ENCODE measurements at regions not wholly inside any gene's neighbourhood (a gene's known extent, or its start where the extent isn't known, plus 50 kb on each side); places are given as distances from the start of the nearest gene placed in this dataset.
A peak's percentile ranks its signal among the peaks of the same experiment; 100 is the strongest.

DNA sequence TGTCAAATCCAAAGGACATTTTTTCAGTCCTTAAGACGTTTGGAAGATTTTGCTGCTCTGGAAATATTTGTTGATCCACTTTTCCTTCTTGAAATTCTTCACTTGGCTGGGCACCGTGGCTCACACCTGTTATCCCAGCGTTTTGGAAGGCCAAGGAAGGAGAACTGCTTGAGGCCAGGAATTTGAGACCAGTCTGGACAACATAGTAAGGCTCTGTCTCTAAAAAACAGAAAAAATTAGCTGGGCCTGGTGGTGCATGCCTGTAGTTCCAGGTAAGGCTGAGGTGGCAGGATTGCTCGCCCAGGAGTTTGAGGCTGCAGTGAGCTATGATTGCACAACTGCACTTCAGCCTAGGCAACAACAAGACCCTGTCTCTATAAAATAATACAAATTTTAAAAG, 173.9 kb upstream of the MITF start:
- H3K27me3 ChIP-seq: no peaks in the 10 kb centered on the region
- no peak overlapping the region for H3K27ac ChIP-seq
- WGBS, 2 donors: 71 to 74% methylated on average over 4 of the region's 4 CpGs
- peaks cover 0 to 14% (median 14%) of the 10 kb centered on the region in 4 donors for H3K4me1 ChIP-seq
- H3K9me3 ChIP-seq: no peaks in the 10 kb centered on the region
- H3K36me3 ChIP-seq: no peaks in the 10 kb centered on the region
- no peak for ATAC-seq (ENCODE audit: low FRiP score in 2 of 2)
- DNase-seq: no peak
- TF ChIP-seq POLR2A (IDR thresholded peaks at IDR 0.05) (no peak), EP300 (IDR thresholded peaks at IDR 0.05) (no peak), POLR2AphosphoS5 (IDR thresholded peaks at IDR 0.05) (no peak)
- TF ChIP-seq, protein P1, sequence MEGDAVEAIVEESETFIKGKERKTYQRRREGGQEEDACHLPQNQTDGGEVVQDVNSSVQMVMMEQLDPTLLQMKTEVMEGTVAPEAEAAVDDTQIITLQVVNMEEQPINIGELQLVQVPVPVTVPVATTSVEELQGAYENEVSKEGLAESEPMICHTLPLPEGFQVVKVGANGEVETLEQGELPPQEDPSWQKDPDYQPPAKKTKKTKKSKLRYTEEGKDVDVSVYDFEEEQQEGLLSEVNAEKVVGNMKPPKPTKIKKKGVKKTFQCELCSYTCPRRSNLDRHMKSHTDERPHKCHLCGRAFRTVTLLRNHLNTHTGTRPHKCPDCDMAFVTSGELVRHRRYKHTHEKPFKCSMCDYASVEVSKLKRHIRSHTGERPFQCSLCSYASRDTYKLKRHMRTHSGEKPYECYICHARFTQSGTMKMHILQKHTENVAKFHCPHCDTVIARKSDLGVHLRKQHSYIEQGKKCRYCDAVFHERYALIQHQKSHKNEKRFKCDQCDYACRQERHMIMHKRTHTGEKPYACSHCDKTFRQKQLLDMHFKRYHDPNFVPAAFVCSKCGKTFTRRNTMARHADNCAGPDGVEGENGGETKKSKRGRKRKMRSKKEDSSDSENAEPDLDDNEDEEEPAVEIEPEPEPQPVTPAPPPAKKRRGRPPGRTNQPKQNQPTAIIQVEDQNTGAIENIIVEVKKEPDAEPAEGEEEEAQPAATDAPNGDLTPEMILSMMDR (IDR thresholded peaks at IDR 0.05): no peak
- H3K4me3 ChIP-seq: no peak overlapping the region

DNA sequence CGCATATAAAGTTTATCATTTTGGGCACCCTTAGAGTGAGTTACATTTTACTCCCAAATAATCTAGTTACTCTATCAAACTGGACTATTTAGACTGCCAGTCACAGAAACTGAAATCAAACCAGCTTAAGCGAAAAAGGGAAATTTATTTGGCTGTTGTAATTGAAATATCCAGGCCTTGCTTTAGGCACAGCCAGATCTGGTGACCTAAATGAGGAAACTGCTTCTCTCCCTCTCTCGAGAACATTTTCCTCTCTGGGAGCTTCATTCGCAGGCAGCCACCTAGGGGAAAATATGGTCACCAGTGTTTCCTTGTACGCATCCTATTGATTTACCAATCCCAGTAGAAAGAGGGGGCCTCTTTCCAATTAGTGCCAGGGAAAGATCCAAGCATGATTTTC, 175.3 kb upstream of the MITF start:
- no peak for TF ChIP-seq POLR2AphosphoS5 (IDR thresholded peaks at IDR 0.05)
- TF ChIP-seq, protein P1 (IDR thresholded peaks at IDR 0.05): peak in 1 of 6 experiments; percentile 8
- H3K27ac ChIP-seq: no peak overlapping the region
- no peak for DNase-seq
- peaks cover 7 to 22% (median 20%) of the 10 kb centered on the region in 4 donors for H3K4me1 ChIP-seq
- no peak overlapping the region for H3K4me3 ChIP-seq
- 76 to 77% methylated on average over 5 of the region's 5 CpGs for WGBS, 2 donors
- ATAC-seq (ENCODE audit: low FRiP score in 2 of 2): no peak
- no peaks in the 10 kb centered on the region for H3K27me3 ChIP-seq
- H3K36me3 ChIP-seq: no peaks in the 10 kb centered on the region
- H3K9me3 ChIP-seq: no peaks in the 10 kb centered on the region

DNA sequence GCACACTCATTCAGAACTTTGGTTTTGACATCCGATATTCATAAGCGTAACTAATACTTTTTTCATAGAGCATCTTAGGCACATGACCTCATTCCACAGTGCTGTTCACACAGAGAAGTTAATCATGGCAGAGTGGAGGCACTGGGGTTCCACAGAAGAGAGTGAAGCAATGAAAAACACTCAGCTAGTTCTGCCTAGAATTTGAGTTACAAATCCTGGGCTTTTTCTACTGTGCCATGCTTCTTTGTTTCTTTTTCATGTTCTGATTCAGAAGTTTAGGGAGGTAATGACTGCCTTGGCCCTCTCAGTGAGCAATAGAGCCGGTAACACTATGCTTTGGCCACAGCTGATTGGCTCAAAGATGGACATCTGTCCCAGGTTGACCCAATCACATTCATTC, 176.1 kb upstream of the MITF start:
- no peaks in the 10 kb centered on the region for H3K36me3 ChIP-seq
- no peaks in the 10 kb centered on the region for H3K9me3 ChIP-seq
- H3K27me3 ChIP-seq: no peaks in the 10 kb centered on the region
- H3K27ac ChIP-seq: no peak overlapping the region
- DNase-seq (no peak), ATAC-seq (ENCODE audit: low FRiP score in 2 of 2) (no peak)
- TF ChIP-seq, protein P1 (IDR thresholded peaks at IDR 0.05): no peak
- TF ChIP-seq POLR2AphosphoS5 (IDR thresholded peaks at IDR 0.05): no peak
- TF ChIP-seq EP300 (IDR thresholded peaks at IDR 0.05): no peak
- no peak for TF ChIP-seq POLR2A (IDR thresholded peaks at IDR 0.05)
- H3K4me3 ChIP-seq: no peak overlapping the region
- 86 to 89% methylated on average over 3 of the region's 3 CpGs for WGBS, 2 donors
- peaks cover 15 to 27% (median 23%) of the 10 kb centered on the region in 4 donors for H3K4me1 ChIP-seq

DNA sequence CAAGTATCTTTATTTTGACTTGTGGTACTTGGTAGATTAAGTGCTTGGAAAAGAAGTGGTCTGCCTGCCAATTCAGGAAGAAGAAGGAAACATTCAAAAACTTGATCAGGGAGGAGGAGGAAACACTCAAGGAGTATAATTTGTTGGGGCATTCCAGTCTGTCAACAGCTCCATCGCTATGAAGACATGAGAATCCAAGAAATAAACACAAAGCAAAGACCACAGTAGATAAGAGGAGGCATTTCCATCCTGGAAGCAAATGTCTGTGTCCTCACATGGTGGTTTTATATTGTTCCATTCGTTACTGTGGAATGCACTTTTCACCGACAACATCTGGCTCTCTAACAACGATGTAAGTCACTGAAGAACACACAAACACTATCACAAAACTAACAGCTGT, 176.1 kb upstream of the FRMD4B start:
- Histone ChIP-seq H3K4me1 (peaks cover 17 to 27% (median 23%) of the 10 kb centered on the region in 4 donors), H3K27ac (no peak overlapping the region), H3K36me3 (no peaks in the 10 kb centered on the region), H3K27me3 (no peaks in the 10 kb centered on the region), H3K9me3 (no peaks in the 10 kb centered on the region), H3K4me3 (no peak overlapping the region)
- ATAC-seq (ENCODE audit: low FRiP score in 2 of 2): peak in 1 of 2 donors; percentile 54
- no peak for DNase-seq
- TF ChIP-seq, protein P1 (IDR thresholded peaks at IDR 0.05): no peak
- TF ChIP-seq EP300 (IDR thresholded peaks at IDR 0.05): no peak
- TF ChIP-seq POLR2AphosphoS5 (IDR thresholded peaks at IDR 0.05): no peak
- TF ChIP-seq POLR2A (IDR thresholded peaks at IDR 0.05): no peak
- WGBS, 2 donors: 20 to 33% methylated on average over 4 of the region's 4 CpGs

DNA sequence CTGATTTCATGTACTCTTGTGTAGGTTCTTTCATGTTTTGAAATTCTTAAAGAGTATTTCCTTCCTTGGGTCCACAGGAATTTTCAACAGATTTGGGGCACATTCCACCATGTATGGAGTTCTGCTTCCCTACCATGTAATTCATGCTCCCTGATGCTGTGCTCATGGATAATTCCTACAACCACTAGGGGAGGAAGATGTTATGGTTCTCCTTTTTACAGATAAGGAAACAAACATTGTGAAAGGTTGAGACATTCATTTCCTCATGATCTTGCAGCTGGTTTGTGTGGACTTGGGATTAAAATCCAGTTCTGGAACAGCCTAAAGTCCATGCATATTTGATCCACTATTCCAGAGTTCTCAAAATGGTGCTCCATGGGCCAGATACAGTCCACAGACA, 174.9 kb upstream of the FRMD4B start:
- Histone ChIP-seq H3K36me3 (no peaks in the 10 kb centered on the region), H3K27ac (no peak overlapping the region), H3K9me3 (no peaks in the 10 kb centered on the region), H3K27me3 (no peaks in the 10 kb centered on the region), H3K4me1 (peaks cover 17 to 27% (median 23%) of the 10 kb centered on the region in 4 donors), H3K4me3 (no peak overlapping the region)
- DNase-seq (no peak), ATAC-seq (ENCODE audit: low FRiP score in 2 of 2) (peak in 1 of 2 donors; percentile 48)
- TF ChIP-seq POLR2AphosphoS5 (IDR thresholded peaks at IDR 0.05): no peak
- TF ChIP-seq, protein P1 (IDR thresholded peaks at IDR 0.05): peak in 4 of 6 experiments; percentile 7 to 31 (median 14)
